HUES6 (cell line): ENCODE measurements at regions not wholly inside any gene's neighbourhood (a gene's known extent, or its start where the extent isn't known, plus 50 kb on each side); places are given as distances from the start of the nearest gene placed in this dataset.

Experiments
- H3K27ac ChIP-seq: 2 replicates; pipeline ENCODE4 v1.7.0; 2013; ENCODE audit warnings: low read depth, mild to moderate bottlenecking, low read length, inconsistent platforms
- H3K27me3 ChIP-seq: 2 replicates; pipeline ENCODE4 v1.6.1; 2013; ENCODE audit warnings: low read length; ENCODE audit not compliant: control insufficient read depth, insufficient read depth
- H3K36me3 ChIP-seq: 2 replicates; pipeline ENCODE4 v1.6.1; 2013; ENCODE audit warnings: low read length; ENCODE audit not compliant: control insufficient read depth, insufficient read depth
- H3K4me1 ChIP-seq: 2 replicates; pipeline ENCODE4 v1.6.1; 2013; ENCODE audit warnings: low read length; ENCODE audit not compliant: control insufficient read depth, insufficient read depth
- H3K4me3 ChIP-seq: 2 replicates; pipeline ENCODE4 v1.5.1; 2013; ENCODE audit warnings: low read depth, low read length
- H3K9ac ChIP-seq: one replicate; pipeline ENCODE4 v1.6.1; 2013; ENCODE audit warnings: mild to moderate bottlenecking, low read length
- H3K9me3 ChIP-seq: 2 replicates; pipeline ENCODE4 v1.6.1; 2013; ENCODE audit warnings: low read depth, low read length; ENCODE audit not compliant: control insufficient read depth, insufficient read depth

DNA sequence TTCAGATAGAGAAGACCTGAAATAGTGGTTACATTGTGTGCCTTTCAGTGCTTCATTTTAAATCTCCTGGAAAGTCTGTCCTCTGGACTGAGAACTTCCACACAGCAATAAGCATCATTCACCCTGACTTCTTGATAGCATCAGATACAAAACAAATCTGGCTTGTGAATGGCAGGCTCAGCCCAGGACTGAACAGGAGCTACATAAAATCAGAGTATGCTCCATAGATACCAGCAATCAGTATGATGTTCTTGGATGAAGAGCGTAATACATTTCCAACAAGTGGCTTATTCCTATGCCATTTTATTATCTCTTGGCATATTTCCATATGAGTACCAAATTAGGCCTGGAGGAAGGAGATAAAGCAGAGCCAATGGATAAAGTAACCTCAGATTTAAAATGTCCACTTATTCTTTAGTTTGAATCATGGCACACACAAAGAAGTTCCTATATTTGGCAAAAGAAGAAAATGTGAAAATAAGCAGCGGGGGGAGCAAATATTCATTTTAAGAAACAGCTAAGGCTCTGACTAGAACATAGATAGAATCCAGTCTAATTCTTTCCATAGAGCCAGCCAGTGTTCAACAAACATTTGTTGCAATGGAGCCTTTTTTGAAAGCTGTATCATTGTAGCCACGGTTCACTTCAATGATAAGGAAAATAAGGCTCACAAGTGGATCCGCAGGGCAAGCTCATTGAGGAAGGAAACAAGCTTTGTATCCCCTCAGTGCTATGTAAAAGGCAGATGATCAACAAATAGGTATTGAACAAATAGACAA lies 230.8 kb upstream of the CHAC2 start:
- Histone ChIP-seq H3K27ac (no peak overlapping the region), H3K4me3 (no peak overlapping the region), H3K9ac (no peak overlapping the region), H3K4me1 (peaks cover 19% of the 10 kb centered on the region), H3K27me3 (no peaks in the 10 kb centered on the region), H3K9me3 (peaks cover 16% of the 10 kb centered on the region), H3K36me3 (no peaks in the 10 kb centered on the region)

DNA sequence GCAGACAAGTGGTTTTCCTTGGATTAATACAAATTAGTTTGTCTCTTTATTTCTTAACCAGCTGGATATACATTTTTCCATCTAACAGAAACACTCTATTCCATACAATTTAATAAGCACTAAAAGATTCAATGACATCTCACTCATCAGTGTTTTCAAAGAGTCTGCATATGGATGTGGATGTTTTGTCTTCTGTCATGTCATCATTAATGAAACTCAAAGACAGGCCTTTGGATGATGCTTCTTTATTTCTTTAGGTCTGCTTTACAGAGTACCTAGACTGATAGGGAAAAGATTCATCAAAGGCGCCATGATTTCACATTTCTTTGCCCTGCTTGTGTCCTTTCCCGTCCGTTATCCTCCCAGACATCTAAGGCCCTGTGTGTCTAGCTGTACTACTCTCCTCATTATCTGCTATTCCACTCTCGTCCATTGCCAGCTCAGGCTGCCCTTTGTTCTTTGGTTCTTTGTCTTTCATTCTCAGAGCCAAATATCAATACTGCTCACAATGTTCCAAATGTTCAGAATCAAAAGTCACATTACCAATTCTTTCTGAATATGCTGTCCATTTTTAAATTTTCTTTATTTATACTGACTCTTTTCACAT lies 232.3 kb upstream of the CHAC2 start:
- no peak overlapping the region for H3K9ac ChIP-seq
- H3K9me3 ChIP-seq: peaks cover 3% of the 10 kb centered on the region; the same call in 1 of the 2 replicates
- no peak overlapping the region for H3K4me3 ChIP-seq
- no peaks in the 10 kb centered on the region for H3K36me3 ChIP-seq
- H3K27ac ChIP-seq: no peak overlapping the region
- H3K27me3 ChIP-seq: no peaks in the 10 kb centered on the region
- peaks cover 19% of the 10 kb centered on the region for H3K4me1 ChIP-seq

DNA sequence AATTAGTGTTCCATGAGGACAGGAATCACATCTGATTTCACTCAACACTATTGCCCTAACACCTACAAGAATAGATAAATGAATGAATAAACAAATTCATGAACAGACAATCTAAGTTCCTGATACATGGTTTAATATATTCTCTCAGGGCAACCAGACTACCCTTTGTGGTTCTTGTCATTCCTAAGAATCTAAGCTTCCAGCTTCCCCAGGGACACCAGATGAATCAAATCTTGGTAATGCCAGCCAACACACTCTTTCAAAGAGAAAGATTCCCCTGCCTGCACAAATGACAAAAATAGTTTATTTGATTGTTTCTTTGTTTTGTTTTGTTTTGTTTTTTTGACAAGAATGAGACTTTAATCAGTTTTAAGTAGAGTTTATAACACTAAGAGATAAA lies 237.5 kb upstream of the CHAC2 start:
- H3K27ac ChIP-seq: no peak overlapping the region
- no peaks in the 10 kb centered on the region for H3K36me3 ChIP-seq
- H3K27me3 ChIP-seq: no peaks in the 10 kb centered on the region
- no peak overlapping the region for H3K4me3 ChIP-seq
- H3K9me3 ChIP-seq: peaks cover 4% of the 10 kb centered on the region; the same call in 1 of the 2 replicates
- no peak overlapping the region for H3K9ac ChIP-seq
- no peaks in the 10 kb centered on the region for H3K4me1 ChIP-seq

GRCh38 chr2:53527056-53527455 lies 240.5 kb upstream of the CHAC2 start:
- Histone ChIP-seq H3K36me3 (no peaks in the 10 kb centered on the region), H3K4me1 (no peaks in the 10 kb centered on the region), H3K9ac (no peak overlapping the region), H3K27me3 (no peaks in the 10 kb centered on the region), H3K27ac (no peak overlapping the region), H3K9me3 (peaks cover 4% of the 10 kb centered on the region; the same call in 1 of the 2 replicates), H3K4me3 (no peak overlapping the region)

DNA sequence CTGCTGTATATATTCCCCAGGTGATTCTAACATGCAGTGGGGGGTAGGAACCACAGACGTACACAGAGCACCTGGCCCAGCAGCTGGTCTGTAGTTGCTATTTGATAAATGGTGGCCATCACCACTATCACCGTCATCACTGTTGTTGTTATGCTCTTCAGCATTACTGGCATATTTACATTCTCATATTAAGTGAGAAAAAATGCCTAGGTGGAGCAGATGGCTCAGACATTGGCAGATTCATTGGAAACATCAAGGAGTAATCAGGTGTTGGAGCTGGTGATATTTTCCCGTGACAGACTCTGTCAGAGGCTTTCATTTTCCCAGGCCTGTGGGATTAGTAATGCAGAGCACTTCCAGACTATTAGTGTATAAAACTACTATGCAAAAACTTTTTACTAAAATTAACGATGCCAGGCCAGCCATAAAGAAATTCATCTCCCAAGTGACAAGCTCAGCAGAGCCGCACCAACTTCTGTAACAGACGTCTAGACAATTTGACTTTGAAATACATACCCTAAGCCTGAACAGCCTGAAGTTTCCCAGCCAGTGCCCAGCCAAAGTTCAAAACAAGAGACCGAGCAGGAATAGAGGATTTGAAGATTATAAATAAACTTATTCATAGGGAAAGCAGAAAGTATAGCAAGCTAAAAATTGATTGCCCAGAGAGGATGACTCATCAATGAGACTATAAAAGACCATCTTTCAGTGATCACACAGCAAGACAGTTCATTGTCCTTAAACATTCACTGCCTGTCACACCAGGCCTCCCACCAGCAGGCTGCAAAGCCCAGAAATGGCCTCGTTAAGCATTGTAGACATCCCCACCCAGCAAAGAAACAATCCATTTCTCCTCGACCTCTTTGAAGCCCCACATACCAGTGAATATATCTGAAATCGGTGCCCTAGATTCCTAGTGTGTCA lies 247.4 kb upstream of the CHAC2 start:
- Histone ChIP-seq H3K4me1 (peaks cover 12% of the 10 kb centered on the region; the same call in 1 of the 2 replicates), H3K27ac (no peak overlapping the region), H3K9me3 (no peaks in the 10 kb centered on the region), H3K27me3 (no peaks in the 10 kb centered on the region), H3K9ac (no peak overlapping the region), H3K4me3 (no peak overlapping the region), H3K36me3 (no peaks in the 10 kb centered on the region)

DNA sequence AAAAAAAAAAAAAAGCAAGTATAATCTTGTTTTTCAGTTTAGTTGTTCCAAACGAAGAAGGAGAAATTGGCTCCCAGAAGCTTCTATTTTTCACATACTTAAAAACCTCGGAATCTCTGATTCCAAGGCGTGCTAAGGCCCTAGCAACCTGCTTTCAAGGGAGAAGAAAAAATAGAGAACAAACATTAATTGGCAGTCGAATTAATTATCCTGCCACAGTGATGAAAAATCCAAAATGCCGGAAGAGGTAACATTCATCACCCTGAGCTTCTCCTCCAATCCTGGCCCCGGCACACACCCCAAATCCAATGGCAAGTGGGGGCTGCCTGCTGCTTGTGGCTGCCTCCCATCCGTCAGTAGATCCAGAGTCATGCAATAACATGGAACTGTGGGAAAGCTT lies 250.2 kb upstream of the CHAC2 start:
- Histone ChIP-seq H3K9ac (no peak overlapping the region), H3K36me3 (no peaks in the 10 kb centered on the region), H3K27ac (no peak overlapping the region), H3K4me3 (no peak overlapping the region), H3K4me1 (peaks cover 12% of the 10 kb centered on the region; the same call in 1 of the 2 replicates), H3K27me3 (no peaks in the 10 kb centered on the region; the same call in 1 of the 2 replicates), H3K9me3 (no peaks in the 10 kb centered on the region)

- Histone ChIP-seq H3K4me1 (peaks cover 12% of the 10 kb centered on the region; the same call in 1 of the 2 replicates), H3K9ac (no peak overlapping the region), H3K36me3 (no peaks in the 10 kb centered on the region), H3K4me3 (no peak overlapping the region), H3K27ac (no peak overlapping the region), H3K27me3 (no peaks in the 10 kb centered on the region; the same call in 1 of the 2 replicates), H3K9me3 (no peaks in the 10 kb centered on the region)
These were observed 251.0 kb upstream of the CHAC2 start for GRCh38 chr2:53516650-53517049.

GRCh38 chr2:53515435-53516332 lies 251.9 kb upstream of the CHAC2 start:
- H3K27me3 ChIP-seq: peaks cover under 1% of the 10 kb centered on the region; the same call in 1 of the 2 replicates
- H3K9me3 ChIP-seq: no peaks in the 10 kb centered on the region
- H3K4me3 ChIP-seq: no peak overlapping the region
- no peaks in the 10 kb centered on the region for H3K36me3 ChIP-seq
- no peak overlapping the region for H3K27ac ChIP-seq
- H3K9ac ChIP-seq: no peak overlapping the region
- H3K4me1 ChIP-seq: peaks cover 8% of the 10 kb centered on the region; the same call in 1 of the 2 replicates

GRCh38 chr2:53513167-53513666 lies 254.4 kb upstream of the CHAC2 start:
- Histone ChIP-seq H3K4me3 (no peak overlapping the region), H3K36me3 (no peaks in the 10 kb centered on the region), H3K4me1 (0 out of 2 replicates have a peak, but pooled peaks cover 13% of the 10 kb centered on the region), H3K27me3 (peaks cover 3% of the 10 kb centered on the region; the same call in 1 of the 2 replicates), H3K9ac (no peak overlapping the region), H3K27ac (no peak overlapping the region), H3K9me3 (no peaks in the 10 kb centered on the region)
